Breast epithelium (tissue), 3 donors: ENCODE measurements at regions not wholly inside any gene's neighbourhood (a gene's known extent, or its start where the extent isn't known, plus 50 kb on each side); places are given as distances from the start of the nearest gene placed in this dataset.

Experiments used
- POLR2A ChIP-seq: fragments of 450-650 bp; IDR thresholded peaks from one replicate; pipeline ENCODE4 v1.6.1; 2016; ENCODE audit warnings: antibody characterized with exemption, mild to moderate bottlenecking, moderate library complexity
- POLR2AphosphoS5 ChIP-seq, 3 donors: sonication (generic); formaldehyde crosslinking; IDR thresholded peaks; one replicate each; pipeline ENCODE4 v1.6.1; 2017; ENCODE audit warnings: antibody characterized with exemption in 3 of 3
- TF ChIP-seq, protein P1 (sequence below), 3 donors: fragments of 450-650 bp; IDR thresholded peaks; one replicate each; pipeline ENCODE4 v1.5.1; 2016 to 2017; ENCODE audit warnings: antibody characterized with exemption in 3 of 3, mild to moderate bottlenecking in 3 of 3, moderate library complexity in 3 of 3

GRCh38 chr7:123397746-123398338 is 136.6 kb downstream of the IQUB start:
- TF ChIP-seq, protein P1, sequence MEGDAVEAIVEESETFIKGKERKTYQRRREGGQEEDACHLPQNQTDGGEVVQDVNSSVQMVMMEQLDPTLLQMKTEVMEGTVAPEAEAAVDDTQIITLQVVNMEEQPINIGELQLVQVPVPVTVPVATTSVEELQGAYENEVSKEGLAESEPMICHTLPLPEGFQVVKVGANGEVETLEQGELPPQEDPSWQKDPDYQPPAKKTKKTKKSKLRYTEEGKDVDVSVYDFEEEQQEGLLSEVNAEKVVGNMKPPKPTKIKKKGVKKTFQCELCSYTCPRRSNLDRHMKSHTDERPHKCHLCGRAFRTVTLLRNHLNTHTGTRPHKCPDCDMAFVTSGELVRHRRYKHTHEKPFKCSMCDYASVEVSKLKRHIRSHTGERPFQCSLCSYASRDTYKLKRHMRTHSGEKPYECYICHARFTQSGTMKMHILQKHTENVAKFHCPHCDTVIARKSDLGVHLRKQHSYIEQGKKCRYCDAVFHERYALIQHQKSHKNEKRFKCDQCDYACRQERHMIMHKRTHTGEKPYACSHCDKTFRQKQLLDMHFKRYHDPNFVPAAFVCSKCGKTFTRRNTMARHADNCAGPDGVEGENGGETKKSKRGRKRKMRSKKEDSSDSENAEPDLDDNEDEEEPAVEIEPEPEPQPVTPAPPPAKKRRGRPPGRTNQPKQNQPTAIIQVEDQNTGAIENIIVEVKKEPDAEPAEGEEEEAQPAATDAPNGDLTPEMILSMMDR (IDR thresholded peaks at IDR 0.05), result no peak
- TF ChIP-seq POLR2A, result no peak
- TF ChIP-seq POLR2AphosphoS5 (IDR thresholded peaks at IDR 0.05), result no peak
